Stimulated activated CD4-positive, alpha-beta T cell treated with anti-CD3 and anti-CD28 coated beads, Interleukin-15, amount 100 ng/mL, for 1 hour (primary cell): ENCODE measurements at regions not wholly inside any gene's neighbourhood (a gene's known extent, or its start where the extent isn't known, plus 50 kb on each side); places are given as distances from the start of the nearest gene placed in this dataset.
A peak's percentile ranks its signal among the peaks of the same experiment; 100 is the strongest.

Source experiments
- DNase-seq, 2 donors: peaks; one replicate each; pipeline ENCODE4 v3.0.0-alpha.2; 2020; ENCODE audit warnings: low read depth in 1 of 2, low spot score in 1 of 2

DNA sequence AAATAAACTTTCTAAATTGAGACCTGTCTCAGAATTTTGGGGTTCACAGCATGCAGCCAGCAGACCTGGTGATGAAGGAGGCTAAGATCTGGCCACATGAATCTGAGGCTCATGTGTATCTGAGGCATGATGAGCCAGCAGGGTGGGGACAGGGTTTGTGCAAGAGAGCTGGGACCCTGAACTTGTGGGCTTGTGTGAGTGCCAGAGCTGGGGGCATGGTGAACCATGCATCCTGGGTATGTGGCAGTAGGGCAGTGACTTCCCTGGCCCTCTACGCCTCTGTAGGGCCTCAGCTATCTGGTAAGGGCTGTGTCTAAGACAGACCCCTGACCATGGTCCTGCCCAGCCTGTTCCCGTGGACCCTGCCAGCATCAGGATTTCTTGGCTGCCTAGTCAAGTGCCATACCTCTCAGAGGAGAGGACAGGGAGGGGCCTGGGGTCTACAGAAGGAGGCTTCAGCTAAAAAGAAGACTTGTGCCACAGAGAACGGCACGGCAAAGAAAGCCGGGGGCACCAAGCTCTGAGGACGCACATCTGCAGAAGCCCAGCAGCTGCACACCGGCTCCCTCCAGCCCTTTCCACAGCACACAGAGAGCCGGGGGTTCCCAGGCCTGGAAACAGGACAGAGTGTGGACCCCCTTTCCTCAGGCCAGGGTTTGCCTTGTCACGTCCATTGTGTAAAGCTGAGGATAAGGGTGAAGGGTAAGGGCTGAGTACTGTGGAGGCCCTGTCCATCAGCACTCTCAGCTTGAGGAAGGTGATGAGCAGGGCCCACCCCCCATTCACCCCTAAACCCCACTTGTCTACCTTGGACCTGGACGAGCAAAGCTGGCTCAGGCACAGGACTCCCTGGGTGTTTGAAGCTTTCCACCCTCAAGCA is 130.1 kb downstream of the MRPL36 start:
- DNase-seq: no peak

- no peak for DNase-seq
These were observed 131.4 kb downstream of the MRPL36 start for GRCh38 chr5:1668141-1668721.

DNA sequence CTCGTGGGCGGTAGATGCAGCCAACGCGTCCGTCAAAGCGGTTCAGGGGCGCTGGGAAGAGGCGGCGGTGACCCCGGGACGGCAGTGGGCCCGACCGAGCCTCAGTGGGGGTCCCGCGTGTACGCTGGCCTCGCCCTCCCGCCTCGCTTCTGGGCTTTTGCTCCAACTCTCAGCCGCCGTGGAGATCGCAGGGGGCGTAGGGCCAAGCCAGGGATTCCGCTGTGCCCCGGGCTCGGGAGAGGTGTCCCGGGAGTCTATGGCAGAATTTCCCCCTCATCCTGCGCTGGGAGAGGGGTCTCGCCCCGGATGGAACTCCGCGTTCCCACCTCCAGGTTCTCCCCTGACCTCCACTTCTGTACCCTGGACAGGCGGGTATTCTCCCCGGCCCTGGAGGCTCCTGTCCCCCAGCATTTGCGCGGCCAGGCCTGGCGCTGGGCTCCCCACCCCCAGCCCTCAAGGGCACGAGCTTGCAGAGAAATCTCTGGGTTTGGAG is 131.9 kb downstream of the MRPL36 start:
- no peak for DNase-seq

DNA sequence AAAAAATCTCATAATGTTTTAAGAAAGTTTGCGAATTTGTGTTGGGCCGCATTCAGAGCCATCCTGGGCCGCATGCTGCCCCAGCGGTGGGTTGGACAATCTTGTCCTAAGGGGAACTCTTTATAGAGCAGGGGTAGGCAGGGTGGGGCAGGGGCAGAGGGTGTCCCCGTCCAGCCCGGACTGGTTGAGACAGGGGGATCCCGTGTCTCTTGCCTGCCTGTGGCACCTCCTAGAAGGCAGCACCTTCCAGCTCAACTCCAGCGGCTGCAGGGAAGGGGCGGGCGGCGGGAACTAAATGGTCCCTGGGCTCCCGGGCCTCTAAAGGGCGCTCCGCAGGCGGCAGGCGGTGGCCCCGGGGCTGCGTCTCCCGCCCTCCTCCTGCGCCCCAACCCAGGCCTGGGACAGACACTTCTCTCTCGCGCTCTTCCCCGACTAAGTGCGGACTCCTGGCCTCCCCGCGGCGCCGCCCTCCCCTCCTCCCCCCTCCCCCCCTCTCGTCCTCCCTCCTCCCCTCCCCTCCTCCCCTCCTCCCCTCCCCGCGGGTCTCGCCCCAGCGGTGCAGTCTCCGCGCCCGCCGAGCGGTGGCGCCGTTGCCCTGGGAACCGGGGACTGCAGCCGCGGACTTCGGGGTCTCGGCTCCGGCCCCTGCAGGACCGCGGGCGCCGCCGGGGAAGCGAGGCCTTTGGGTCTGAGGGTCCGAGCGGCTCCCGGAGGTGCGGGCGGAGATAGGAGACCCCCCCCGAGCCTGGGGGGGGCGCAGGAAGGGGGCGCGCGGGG is 132.6 kb downstream of the MRPL36 start:
- DNase-seq: peak in 1 of 2 donors; percentile 40

- DNase-seq: no peak
These were observed 133.4 kb downstream of the MRPL36 start for GRCh38 chr5:1666221-1666620.

GRCh38 chr5:1665803-1666202 is 133.8 kb downstream of the MRPL36 start:
- no peak for DNase-seq

GRCh38 chr5:1665231-1665630 is 134.4 kb downstream of the MRPL36 start:
- no peak for DNase-seq

- no peak for DNase-seq
These were observed 136.5 kb downstream of the MRPL36 start for GRCh38 chr5:1663186-1663585.

- DNase-seq: no peak
These were observed 137.0 kb downstream of the MRPL36 start for GRCh38 chr5:1662559-1663085.

DNA sequence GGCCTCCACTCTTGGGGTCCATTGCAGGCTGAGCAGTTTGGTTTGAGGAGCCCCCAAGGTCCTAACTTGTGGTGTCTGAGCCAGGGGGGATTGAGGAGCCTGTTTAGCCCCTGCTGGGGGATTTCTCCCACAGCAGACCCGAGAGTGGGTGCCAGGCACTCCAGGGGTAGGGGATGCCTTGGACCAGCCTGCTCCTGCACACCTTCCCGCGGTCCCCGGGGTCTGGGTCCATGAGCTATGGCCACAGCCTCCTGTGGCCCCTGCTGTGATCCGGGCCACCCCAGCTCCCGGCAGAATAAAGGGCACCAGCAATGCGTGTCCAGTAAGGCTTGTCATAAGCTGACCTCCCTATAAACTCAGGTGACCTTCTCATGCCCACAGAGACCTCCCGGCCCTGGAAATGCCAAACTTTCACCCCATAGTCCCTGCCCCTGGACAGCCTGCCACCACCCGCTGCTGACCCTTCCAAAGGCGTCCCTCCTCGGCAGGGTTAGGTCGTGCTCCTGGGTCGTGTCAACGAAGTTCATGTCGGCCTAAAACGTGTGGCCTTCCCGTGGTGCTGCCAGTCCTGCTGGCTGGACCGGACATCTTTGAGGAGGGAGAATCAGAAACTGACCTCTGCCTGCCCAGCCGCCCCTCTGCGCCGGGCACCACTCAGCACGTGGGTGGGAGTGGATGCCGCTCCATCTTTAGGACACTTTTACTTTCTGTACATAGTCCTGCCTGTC is 137.6 kb downstream of the MRPL36 start:
- DNase-seq: no peak

DNA sequence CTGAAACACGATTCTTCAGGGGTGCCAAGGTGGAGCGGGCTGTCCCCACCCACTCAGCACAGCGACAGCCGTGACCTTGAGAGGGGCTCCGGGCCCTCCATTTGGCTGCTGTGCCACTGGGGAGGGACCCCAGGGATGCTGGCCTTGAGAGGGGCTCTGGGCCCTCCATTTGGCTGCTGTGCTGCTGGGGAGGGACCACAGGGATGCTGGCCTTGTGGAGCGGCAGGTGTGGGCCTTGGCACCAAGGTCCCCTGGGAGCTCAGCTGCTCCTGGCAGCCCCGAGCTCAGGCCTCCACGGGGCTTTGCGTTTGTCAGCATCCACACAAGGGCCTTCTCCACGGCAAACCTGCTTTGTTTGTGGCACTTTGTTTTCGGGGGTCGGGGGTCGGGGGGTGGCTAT is 137.6 kb upstream of the LPCAT1 start:
- DNase-seq: no peak

DNA sequence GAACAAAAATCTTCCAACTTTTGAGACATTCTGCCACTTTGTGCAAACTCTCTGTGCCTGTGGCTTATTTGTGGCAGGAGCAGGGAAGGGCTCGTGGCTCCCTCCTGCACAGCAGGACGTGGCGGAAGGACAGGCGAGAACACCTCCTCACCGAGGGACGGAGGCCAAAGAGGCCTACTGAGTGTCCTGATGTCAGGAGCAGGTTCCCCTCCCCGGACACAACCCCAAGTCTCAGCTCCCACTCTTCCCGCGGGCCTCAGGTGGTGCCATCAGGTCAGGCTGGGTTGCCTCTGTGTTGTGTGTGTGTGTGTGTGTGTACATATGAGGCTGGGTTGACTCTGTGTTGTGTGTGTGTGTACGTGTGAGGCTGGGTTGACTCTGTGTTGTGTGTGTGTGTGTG is 136.8 kb upstream of the LPCAT1 start:
- DNase-seq: no peak

- DNase-seq: no peak
These were observed 136.2 kb upstream of the LPCAT1 start for GRCh38 chr5:1660001-1660400.

DNA sequence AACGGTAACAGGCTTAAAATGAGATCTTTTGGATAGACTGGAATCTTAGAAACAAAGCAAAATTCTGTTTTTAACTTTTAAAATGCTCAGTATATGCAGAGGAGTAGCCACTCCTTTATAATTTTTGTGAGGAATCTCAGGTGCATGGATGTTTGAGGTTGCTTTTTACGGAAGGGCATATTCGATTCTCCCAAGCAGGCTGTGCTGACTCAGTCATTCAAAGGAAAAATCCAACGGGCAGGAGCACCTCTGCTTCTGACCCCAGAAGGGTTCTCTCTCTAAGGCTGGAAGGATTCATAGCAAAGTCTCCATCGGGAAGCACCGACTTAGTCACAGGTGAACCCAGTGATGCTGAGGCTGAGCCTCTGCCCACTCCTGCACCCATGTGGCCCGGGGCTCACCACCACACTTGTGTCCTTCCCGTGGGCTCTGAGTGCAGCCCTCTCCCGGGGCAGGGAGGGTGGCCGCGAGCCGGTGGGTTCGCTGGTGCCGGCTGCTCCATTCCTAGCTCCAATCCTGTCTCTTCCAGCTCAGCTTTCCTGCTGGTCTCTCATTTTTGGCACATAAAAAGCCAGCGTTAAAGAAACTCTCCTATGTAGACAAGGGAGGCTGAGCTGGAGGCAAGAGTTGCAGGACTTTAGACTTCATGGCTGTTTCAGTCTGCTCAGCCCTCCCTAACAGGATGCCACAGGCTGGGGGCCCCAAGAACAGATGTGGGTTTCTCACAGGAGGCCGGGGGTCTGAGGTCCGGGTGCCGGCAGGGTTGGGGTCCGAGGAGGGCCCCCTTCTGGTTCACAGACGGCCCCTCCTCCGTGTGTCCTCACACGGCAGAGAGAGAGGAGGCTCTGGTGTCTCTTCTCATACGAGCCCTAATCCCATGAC is 135.6 kb upstream of the LPCAT1 start:
- no peak for DNase-seq

DNA sequence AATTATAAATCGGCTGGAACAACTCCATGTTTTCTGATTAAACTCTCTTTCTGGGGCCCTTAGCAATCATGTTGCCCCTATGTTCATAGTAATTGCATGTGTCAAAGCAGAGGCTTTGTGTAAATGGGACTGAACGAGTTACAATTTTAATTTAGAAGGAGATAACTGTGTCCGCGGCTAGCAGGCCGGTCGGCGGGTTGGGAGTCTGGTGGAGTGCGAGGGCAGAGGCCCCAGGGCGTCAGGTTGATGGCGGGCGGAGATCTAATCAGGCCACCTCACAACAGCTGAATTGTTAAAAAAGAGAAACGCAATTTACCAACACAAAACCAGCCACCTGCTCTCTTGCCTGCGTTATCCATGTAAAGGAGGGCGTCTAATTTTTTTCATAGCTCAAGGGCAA is 134.9 kb upstream of the LPCAT1 start:
- no peak for DNase-seq

- no peak for DNase-seq
These were observed 133.5 kb upstream of the LPCAT1 start for GRCh38 chr5:1657161-1657741.

DNA sequence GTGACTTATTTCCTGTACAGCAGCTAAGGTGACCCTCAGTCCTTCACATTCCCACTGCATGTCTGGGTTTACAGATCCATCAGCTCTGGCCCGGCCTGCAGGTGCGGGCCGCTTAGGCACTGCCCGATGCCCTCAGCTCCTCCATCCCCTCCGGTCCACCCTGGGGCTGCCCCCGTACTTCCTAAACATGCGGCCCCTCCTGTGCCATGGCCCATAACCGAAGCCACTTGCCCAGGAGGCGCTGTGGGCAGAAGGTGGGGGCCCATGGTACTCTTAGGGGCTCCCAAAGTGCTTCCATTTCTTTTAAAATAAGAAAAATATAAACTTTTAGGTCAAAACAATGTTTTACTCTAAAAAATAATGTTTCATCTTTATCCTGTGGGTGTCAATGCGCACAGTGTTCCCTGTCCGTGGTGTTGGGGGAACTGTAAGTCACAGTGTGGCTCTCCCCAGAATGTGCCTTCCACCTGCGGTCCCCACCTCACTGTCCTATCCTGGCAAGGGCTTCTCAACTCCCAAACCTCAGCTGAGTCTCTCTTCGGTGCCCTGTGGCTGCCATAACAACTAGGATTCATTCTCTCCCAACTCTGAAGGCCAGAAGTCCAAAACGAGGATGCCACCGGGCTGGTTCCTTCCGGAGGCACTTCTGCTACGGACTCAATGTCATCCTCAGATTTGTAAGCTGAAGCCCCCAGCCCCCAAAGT is 132.7 kb upstream of the LPCAT1 start:
- DNase-seq: no peak

DNA sequence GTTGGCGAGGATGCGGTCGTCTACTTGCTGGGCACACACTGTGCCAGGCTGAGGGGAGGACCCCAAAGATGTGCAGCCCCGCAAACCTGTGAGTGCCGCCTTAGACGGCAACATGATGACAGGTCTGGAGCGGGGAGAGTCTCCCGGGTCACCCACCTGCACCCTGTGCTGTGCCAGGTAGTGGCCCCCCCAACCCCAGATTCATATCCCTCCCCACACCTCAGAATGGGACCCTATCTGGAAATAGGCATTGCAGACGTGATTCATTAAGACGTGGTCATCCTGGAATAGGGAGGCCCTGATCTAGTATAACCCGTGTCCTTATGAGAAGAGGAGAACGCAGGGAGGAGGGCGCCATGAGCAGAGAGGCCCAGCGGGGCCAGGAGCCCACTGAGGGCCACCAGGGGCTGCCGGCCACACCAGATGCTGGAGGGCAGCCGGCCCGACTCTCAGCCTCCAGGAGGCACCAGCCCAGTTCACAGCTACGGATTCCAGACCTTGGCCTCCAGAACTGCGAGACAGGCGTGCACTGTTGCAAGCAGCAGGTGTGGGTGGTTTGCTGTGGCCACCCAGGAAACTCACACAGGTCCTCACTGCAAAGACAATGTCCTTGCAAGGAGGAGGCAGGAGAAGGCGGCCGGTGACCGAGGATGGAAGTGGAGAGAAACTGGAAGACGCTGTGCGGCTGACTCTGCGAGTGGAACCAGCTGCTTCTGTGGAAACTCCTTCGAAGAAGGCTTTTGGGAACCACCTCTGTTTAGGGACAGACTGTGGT is 131.9 kb upstream of the LPCAT1 start:
- DNase-seq: no peak
